ACHN (cell line): ENCODE measurements at regions not wholly inside any gene's neighbourhood (a gene's known extent, or its start where the extent isn't known, plus 50 kb on each side); places are given as distances from the start of the nearest gene placed in this dataset.
"Not testable (repeated sequence)": the region's sequence is repeated elsewhere in the genome, so short reads cannot be mapped to it uniquely, and the experiment has no call there.

ENCODE experiments used
- DNase-seq: peaks from one replicate; pipeline ENCODE4 v3.0.0-alpha.2; 2015
- in situ Hi-C: cut with HindIII; loops from 2 replicates; pipeline ENCODE4 v1.10.0; 2017; ENCODE audit warnings: low sequenced_read_pairs, low pct_ligation_motif_present, low pct_unique_long_range_greater_than_20kb

GRCh38 chr7:152937282-152937681 lies 177.7 kb downstream of the ACTR3B start:
- DNase-seq, result no peak
- in situ Hi-C loops, result no loop called here

GRCh38 chr7:152946616-152947015 lies 187.1 kb downstream of the ACTR3B start:
- DNase-seq, in situ Hi-C loops: not testable (repeated sequence)

GRCh38 chr7:152947686-152948085 lies 188.1 kb downstream of the ACTR3B start:
- DNase-seq, result no peak
- in situ Hi-C loops, result no loop called here

- no peak for DNase-seq
- in situ Hi-C loops, result no loop called here
These were observed 189.7 kb downstream of the ACTR3B start for GRCh38 chr7:152949253-152949652.

- in situ Hi-C loops, result no loop called here
- DNase-seq, result no peak
These were observed 190.2 kb downstream of the ACTR3B start for GRCh38 chr7:152949790-152950189.

- no peak for DNase-seq
- in situ Hi-C loops, result no loop called here
These were observed 196.5 kb downstream of the ACTR3B start for GRCh38 chr7:152956006-152956405.

- in situ Hi-C loops, result no loop called here
- no peak for DNase-seq
These were observed 200.1 kb downstream of the ACTR3B start for GRCh38 chr7:152959610-152960009.

- in situ Hi-C loops, DNase-seq: not testable (repeated sequence)
These were observed 202.2 kb downstream of the ACTR3B start for GRCh38 chr7:152961796-152962195.

GRCh38 chr7:152966189-152966588 lies 206.6 kb downstream of the ACTR3B start:
- no peak for DNase-seq
- in situ Hi-C loops, result no loop called here

GRCh38 chr7:152967958-152968357 lies 208.4 kb downstream of the ACTR3B start:
- peak; percentile 9 for DNase-seq
- in situ Hi-C loops, result no loop called here

- in situ Hi-C loops, result no loop called here
- DNase-seq, result no peak
These were observed 209.0 kb downstream of the ACTR3B start for GRCh38 chr7:152968514-152968913.

- DNase-seq, result no peak
These were observed 209.8 kb downstream of the ACTR3B start for GRCh38 chr7:152969335-152969734.

GRCh38 chr7:152969839-152970238 lies 210.3 kb downstream of the ACTR3B start:
- DNase-seq, result no peak
- in situ Hi-C loops, result no loop called here

More at GRCh38 chr7:152969335-152969734, 209.8 kb downstream of the ACTR3B start:
- in situ Hi-C loops, result no loop called here

- no peak for DNase-seq
- in situ Hi-C loops, result no loop called here
These were observed 210.9 kb downstream of the ACTR3B start for GRCh38 chr7:152970481-152970880.

- in situ Hi-C loops, result no loop called here
- no peak for DNase-seq
These were observed 215.0 kb downstream of the ACTR3B start for GRCh38 chr7:152974577-152974976.

- DNase-seq, result no peak
- in situ Hi-C loops, result no loop called here
These were observed 215.5 kb downstream of the ACTR3B start for GRCh38 chr7:152975076-152975475.

- in situ Hi-C loops, result no loop called here
- no peak for DNase-seq
These were observed 219.8 kb downstream of the ACTR3B start for GRCh38 chr7:152979376-152979775.

- no peak for DNase-seq
These were observed 224.9 kb downstream of the ACTR3B start for GRCh38 chr7:152984421-152984820.

GRCh38 chr7:152986376-152986775 lies 226.8 kb downstream of the ACTR3B start:
- no peak for DNase-seq
- in situ Hi-C loops, result no loop called here

More at GRCh38 chr7:152984421-152984820, 224.9 kb downstream of the ACTR3B start:
- in situ Hi-C loops, result no loop called here

GRCh38 chr7:152987656-152988055 lies 228.1 kb downstream of the ACTR3B start:
- DNase-seq, result no peak
- in situ Hi-C loops, result no loop called here

GRCh38 chr7:152989889-152990380 lies 230.4 kb downstream of the ACTR3B start:
- in situ Hi-C loops, result no loop called here
- peak; percentile 30 for DNase-seq
